Sigmoid colon (tissue), 6 donors: ENCODE measurements at regions not wholly inside any gene's neighbourhood (a gene's known extent, or its start where the extent isn't known, plus 50 kb on each side); places are given as distances from the start of the nearest gene placed in this dataset.

Experiments used
- DNase-seq: peaks from one replicate; pipeline ENCODE4 v3.0.0-alpha.2; 2019
- H3K27ac ChIP-seq, 4 donors: fragments of 200-600 bp; sonication (generic); one replicate each; pipeline ENCODE4 v1.5.1; 2016 to 2019; ENCODE audit warnings: mild to moderate bottlenecking in 1 of 4
- H3K27me3 ChIP-seq, 3 donors: fragments of 200-600 bp; sonication (generic); one replicate each; pipeline ENCODE4 v1.5.1; 2019; ENCODE audit warnings: mild to moderate bottlenecking in 1 of 3
- H3K36me3 ChIP-seq, 4 donors: fragments of 200-600 bp; sonication (generic); one replicate each; pipeline ENCODE4 v1.5.1; 2016 to 2019
- H3K4me1 ChIP-seq, 4 donors: fragments of 200-600 bp; sonication (generic); one replicate each; pipeline ENCODE4 v1.5.1; 2017 to 2019
- H3K4me3 ChIP-seq, 4 donors: fragments of 200-600 bp; sonication (generic); one replicate each; pipeline ENCODE4 v1.5.1; 2017 to 2019; ENCODE audit warnings: mild to moderate bottlenecking in 2 of 4, moderate library complexity in 1 of 4
- H3K9me3 ChIP-seq, 4 donors: fragments of 200-600 bp in 3 of 4; sonication (generic) in 3 of 4; one replicate each; pipeline versions ENCODE4 v1.5.1 to v1.6.1; 2013 to 2019
- CTCF ChIP-seq, 4 experiments: fragments of 450-650 bp in 3 of 4; fragments of 200-600 bp in 1 of 4; IDR thresholded peaks; one replicate each; pipeline ENCODE4 v1.5.1; 2016 to 2019; ENCODE audit warnings: antibody characterized with exemption in 4 of 4, mild to moderate bottlenecking in 3 of 4, moderate library complexity in 2 of 4
- EP300 ChIP-seq, 4 donors: sonication (generic); formaldehyde crosslinking; IDR thresholded peaks; one replicate each; pipeline ENCODE4 v1.6.1; 2017; ENCODE audit warnings: antibody characterized with exemption in 4 of 4
- POLR2A ChIP-seq, 2 donors: fragments of 450-650 bp; IDR thresholded peaks; one replicate each; pipeline ENCODE4 v1.6.1; 2016; ENCODE audit warnings: antibody characterized with exemption in 2 of 2, mild to moderate bottlenecking in 2 of 2, moderate library complexity in 2 of 2
- POLR2AphosphoS5 ChIP-seq, 4 donors: sonication (generic); formaldehyde crosslinking; IDR thresholded peaks; one replicate each; pipeline ENCODE4 v1.6.1; 2017; ENCODE audit warnings: antibody characterized with exemption in 4 of 4
- WGBS, 2 donors: extraction: QIAGEN DNeasy Blood & Tissue Kit; methylation state at CpG; one replicate each; pipeline ENCODE4 v1.1.7; 2013; 5-methylcytosine and 5-hydroxymethylcytosine counted together
- intact Hi-C: fragments of 100-400 bp; cut with DNase I; formaldehyde crosslinking; loops from one replicate; pipeline ENCODE4 v1.15.1; 2023
- donor health status: healthy with polysubstance abuse.
- donor health status: healthy.

- H3K4me3 ChIP-seq, result no peak overlapping the region
- no peak for DNase-seq
- H3K36me3 ChIP-seq, result no peaks in the 10 kb centered on the region
- peaks cover 0 to 7% (median under 1%) of the 10 kb centered on the region in 4 donors for H3K9me3 ChIP-seq
- WGBS, 2 donors, result 65 to 66% methylated on average over 12 of the region's 12 CpGs
- intact Hi-C loops, result no loop called here
- TF ChIP-seq EP300 (IDR thresholded peaks at IDR 0.05) (no peak), POLR2AphosphoS5 (IDR thresholded peaks at IDR 0.05) (no peak), CTCF (IDR thresholded peaks at IDR 0.05) (no peak), POLR2A (IDR thresholded peaks at IDR 0.05) (no peak)
- no peak overlapping the region for H3K27ac ChIP-seq
- H3K4me1 ChIP-seq, result no peaks in the 10 kb centered on the region
- H3K27me3 ChIP-seq, result peaks cover 0 to 17% (median 0%) of the 10 kb centered on the region in 3 donors
Observed at GRCh38 chr5:2530609-2531008, 220.9 kb downstream of the IRX2 start.

GRCh38 chr5:2529371-2530092 lies 221.9 kb downstream of the IRX2 start:
- intact Hi-C loops, result no loop called here

DNA sequence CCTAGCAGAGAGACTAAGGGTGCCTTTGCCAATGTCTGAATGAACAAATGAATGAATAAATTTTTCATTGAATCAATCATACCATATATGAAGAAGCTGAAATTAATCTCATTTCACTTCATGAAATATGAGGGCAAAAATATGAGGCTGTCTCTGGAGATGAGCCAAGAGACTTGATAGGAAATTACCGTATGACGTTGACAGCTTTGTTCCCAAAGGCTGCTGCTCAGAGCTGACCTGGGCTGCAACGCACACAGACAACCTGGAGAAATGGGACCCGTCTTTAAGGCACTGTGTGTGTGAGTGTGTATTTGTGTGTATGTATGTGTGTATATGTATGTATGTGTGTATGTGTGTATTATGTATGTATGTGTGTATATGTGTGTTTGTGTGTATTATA lies 226.1 kb downstream of the IRX2 start:
- 81 to 83% methylated on average over 4 of the region's 4 CpGs for WGBS, 2 donors
- no peak for DNase-seq
- Histone ChIP-seq H3K9me3 (peaks cover 0 to 2% (median 0%) of the 10 kb centered on the region in 4 donors), H3K4me1 (no peaks in the 10 kb centered on the region), H3K27me3 (peaks cover 0 to 9% (median 0%) of the 10 kb centered on the region in 3 donors), H3K36me3 (no peaks in the 10 kb centered on the region), H3K27ac (no peak overlapping the region), H3K4me3 (no peak overlapping the region)
- intact Hi-C loops, result no loop called here
- no peak for TF ChIP-seq POLR2AphosphoS5 (IDR thresholded peaks at IDR 0.05)
- TF ChIP-seq POLR2A (IDR thresholded peaks at IDR 0.05), result no peak
- TF ChIP-seq EP300 (IDR thresholded peaks at IDR 0.05), result no peak
- TF ChIP-seq CTCF (IDR thresholded peaks at IDR 0.05), result no peak

More at GRCh38 chr5:2529371-2530092, 221.9 kb downstream of the IRX2 start:
- H3K4me1 ChIP-seq, result no peaks in the 10 kb centered on the region
- no peak overlapping the region for H3K4me3 ChIP-seq
- H3K9me3 ChIP-seq, result peaks cover 0 to 6% (median under 1%) of the 10 kb centered on the region in 4 donors
- no peak for TF ChIP-seq EP300 (IDR thresholded peaks at IDR 0.05)
- no peak for TF ChIP-seq CTCF (IDR thresholded peaks at IDR 0.05)
- no peak for TF ChIP-seq POLR2A (IDR thresholded peaks at IDR 0.05)
- no peak for DNase-seq
- H3K36me3 ChIP-seq, result no peaks in the 10 kb centered on the region
- 60 to 74% methylated on average over 13 of the region's 13 CpGs for WGBS, 2 donors
- no peak overlapping the region for H3K27ac ChIP-seq
- peaks cover 0 to 17% (median 0%) of the 10 kb centered on the region in 3 donors for H3K27me3 ChIP-seq

DNA sequence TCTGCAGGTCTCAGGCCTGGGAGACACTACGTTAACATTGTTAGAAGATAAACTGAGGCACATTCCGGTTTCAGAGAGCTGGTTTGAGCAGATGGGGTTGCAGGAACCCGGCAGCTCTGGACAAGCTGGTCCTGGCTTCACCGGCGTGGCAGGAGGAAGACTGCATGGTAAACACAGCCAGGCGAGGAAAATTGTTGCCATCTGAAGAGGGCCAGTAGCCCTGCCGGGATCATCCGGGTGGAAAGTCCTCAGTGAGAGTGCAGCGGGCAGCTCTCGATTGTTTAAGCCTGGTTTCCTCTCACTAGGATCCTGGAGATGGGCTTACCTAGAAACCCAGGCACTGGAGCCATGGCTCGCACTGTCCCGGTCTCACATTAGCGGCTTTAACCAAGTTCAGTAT lies 226.9 kb downstream of the IRX2 start:
- H3K27ac ChIP-seq, result no peak overlapping the region
- TF ChIP-seq POLR2AphosphoS5 (IDR thresholded peaks at IDR 0.05) (no peak), CTCF (IDR thresholded peaks at IDR 0.05) (no peak)
- peaks cover 0 to 2% (median 0%) of the 10 kb centered on the region in 4 donors for H3K9me3 ChIP-seq
- no peak overlapping the region for H3K4me3 ChIP-seq
- intact Hi-C loops, result no loop called here
- WGBS, 2 donors, result 73 to 83% methylated on average over 13 of the region's 13 CpGs
- no peaks in the 10 kb centered on the region for H3K36me3 ChIP-seq
- DNase-seq, result no peak
- H3K4me1 ChIP-seq, result no peaks in the 10 kb centered on the region
- peaks cover 0 to 9% (median 0%) of the 10 kb centered on the region in 3 donors for H3K27me3 ChIP-seq

- Histone ChIP-seq H3K4me1 (no peaks in the 10 kb centered on the region), H3K9me3 (peaks cover 0 to 2% (median 0%) of the 10 kb centered on the region in 4 donors), H3K36me3 (no peaks in the 10 kb centered on the region), H3K27me3 (peaks cover 0 to 9% (median 0%) of the 10 kb centered on the region in 3 donors), H3K27ac (no peak overlapping the region), H3K4me3 (no peak overlapping the region)
- no peak for DNase-seq
- 86% methylated on average over 12 of the region's 12 CpGs for WGBS, 2 donors
- no peak for TF ChIP-seq POLR2AphosphoS5 (IDR thresholded peaks at IDR 0.05)
- no peak for TF ChIP-seq CTCF (IDR thresholded peaks at IDR 0.05)
- TF ChIP-seq EP300 (IDR thresholded peaks at IDR 0.05), result no peak
- no peak for TF ChIP-seq POLR2A (IDR thresholded peaks at IDR 0.05)
- intact Hi-C loops, result no loop called here
Observed at GRCh38 chr5:2523180-2523579, 228.3 kb downstream of the IRX2 start.
